Lower leg skin (tissue), 4 donors: ENCODE measurements at regions not wholly inside any gene's neighbourhood (a gene's known extent, or its start where the extent isn't known, plus 50 kb on each side); places are given as distances from the start of the nearest gene placed in this dataset.

Experiments
- DNase-seq, 2 donors: peaks; one replicate each; pipeline ENCODE4 v3.0.0-alpha.2; 2019; ENCODE audit warnings: low spot score in 2 of 2
- H3K4me3 ChIP-seq: fragments of 200-600 bp; sonication (generic); 2 replicates; pipeline ENCODE4 v1.5.1; 2017; ENCODE audit warnings: mild to moderate bottlenecking, low read depth; ENCODE audit not compliant: poor library complexity, severe bottlenecking
- POLR2A ChIP-seq, 2 donors: fragments of 450-650 bp; IDR thresholded peaks; one replicate each; pipeline ENCODE4 v1.6.1; 2016 to 2017; ENCODE audit warnings: antibody characterized with exemption in 2 of 2, mild to moderate bottlenecking in 1 of 2, moderate library complexity in 1 of 2
- WGBS, 2 donors: methylation state at CpG; one replicate each; pipeline ENCODE4 v1.1.5; 2018; 5-methylcytosine and 5-hydroxymethylcytosine counted together
- intact Hi-C: fragments of 100-400 bp; cut with DNase I; formaldehyde crosslinking; loops from one replicate; pipeline ENCODE4 v1.15.0; 2023; ENCODE audit warnings: low total_unique reads
- TF ChIP-seq, protein P1 (sequence below), 3 donors: fragments of 450-650 bp; IDR thresholded peaks; one replicate each; pipeline ENCODE4 v1.5.1; 2016; ENCODE audit warnings: antibody characterized with exemption in 3 of 3, mild to moderate bottlenecking in 3 of 3, moderate library complexity in 2 of 3

DNA sequence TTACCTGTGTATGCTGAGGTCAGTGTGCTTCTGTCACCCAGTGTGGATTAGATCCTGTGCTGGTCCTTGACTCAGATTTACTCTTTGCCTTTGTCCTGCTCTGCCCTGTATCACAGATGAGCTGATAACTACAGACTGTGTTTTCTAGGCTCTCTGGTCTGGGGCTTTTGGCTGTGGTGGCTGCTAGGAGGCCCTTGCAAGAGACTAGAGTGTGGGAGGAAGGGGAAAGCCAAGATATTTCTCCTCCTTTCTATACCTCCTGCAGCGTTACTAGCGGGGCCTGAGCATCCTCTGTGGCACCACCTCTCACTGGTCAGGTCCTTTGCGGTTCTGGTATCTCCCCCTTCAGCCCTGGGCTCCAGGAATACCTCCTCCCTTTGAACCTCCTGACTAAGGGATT is 282.3 kb upstream of the TBC1D5 start:
- DNase-seq = no peak
- 93 to 94% methylated on average over 3 of the region's 3 CpGs for WGBS, 2 donors
- TF ChIP-seq, protein P1, sequence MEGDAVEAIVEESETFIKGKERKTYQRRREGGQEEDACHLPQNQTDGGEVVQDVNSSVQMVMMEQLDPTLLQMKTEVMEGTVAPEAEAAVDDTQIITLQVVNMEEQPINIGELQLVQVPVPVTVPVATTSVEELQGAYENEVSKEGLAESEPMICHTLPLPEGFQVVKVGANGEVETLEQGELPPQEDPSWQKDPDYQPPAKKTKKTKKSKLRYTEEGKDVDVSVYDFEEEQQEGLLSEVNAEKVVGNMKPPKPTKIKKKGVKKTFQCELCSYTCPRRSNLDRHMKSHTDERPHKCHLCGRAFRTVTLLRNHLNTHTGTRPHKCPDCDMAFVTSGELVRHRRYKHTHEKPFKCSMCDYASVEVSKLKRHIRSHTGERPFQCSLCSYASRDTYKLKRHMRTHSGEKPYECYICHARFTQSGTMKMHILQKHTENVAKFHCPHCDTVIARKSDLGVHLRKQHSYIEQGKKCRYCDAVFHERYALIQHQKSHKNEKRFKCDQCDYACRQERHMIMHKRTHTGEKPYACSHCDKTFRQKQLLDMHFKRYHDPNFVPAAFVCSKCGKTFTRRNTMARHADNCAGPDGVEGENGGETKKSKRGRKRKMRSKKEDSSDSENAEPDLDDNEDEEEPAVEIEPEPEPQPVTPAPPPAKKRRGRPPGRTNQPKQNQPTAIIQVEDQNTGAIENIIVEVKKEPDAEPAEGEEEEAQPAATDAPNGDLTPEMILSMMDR (IDR thresholded peaks at IDR 0.05) = no peak
- no peak for TF ChIP-seq POLR2A (IDR thresholded peaks at IDR 0.05)
- intact Hi-C loops = no loop called here
- no peak overlapping the region for H3K4me3 ChIP-seq

DNA sequence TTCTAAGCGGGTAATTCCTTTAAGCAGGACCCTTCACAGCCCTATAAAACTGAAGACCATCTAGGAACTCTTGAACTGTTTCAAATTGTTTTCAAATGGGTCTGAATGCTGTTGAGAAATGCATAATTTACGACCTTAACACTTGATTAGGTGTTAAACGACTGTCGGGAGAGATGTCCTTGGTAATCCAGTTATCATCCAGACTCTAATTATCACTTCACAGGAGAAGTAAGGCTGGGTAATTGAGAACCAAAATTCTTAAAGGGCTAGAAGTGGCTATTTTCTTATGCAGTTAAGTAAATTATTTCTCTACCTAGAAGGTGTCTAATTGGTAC is 276.7 kb upstream of the TBC1D5 start:
- H3K4me3 ChIP-seq = no peak overlapping the region
- WGBS, 2 donors = 26 to 28% methylated on average over 4 of the region's 4 CpGs
- no peak for DNase-seq
- TF ChIP-seq POLR2A (IDR thresholded peaks at IDR 0.05) = no peak
- TF ChIP-seq, protein P1 (IDR thresholded peaks at IDR 0.05) = no peak
- intact Hi-C loops = no loop called here

DNA sequence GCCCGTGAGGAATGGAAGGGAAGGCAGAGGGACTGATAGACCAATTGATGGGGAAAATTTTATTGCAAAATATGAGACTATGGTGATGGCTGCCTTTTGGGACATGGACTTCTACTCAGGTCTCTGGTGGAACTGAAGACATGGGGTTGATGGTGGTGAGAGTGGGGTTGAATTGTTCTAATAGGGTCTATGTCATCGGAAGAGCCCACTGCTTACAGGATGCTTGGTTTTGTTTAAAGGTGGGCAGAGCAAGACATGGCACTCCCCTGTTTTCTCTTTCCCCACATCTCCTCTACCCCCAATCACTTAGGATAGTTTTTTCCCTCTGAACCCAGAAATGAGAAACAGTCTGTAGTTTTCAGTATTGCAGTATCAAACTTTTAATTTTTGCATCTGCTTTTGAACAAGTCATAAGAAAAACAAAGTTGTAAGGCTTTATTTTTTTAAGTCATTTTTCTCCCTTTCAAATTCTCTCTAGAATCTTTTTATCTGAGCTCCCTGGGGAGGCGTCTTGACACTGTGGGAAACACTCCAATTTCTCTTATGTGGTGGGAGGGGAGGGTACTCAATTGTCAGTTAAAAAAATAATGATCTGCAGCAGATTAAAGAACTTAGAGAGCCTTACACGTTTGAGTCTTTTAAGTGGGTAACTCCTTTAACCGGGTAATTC is 276.2 kb upstream of the TBC1D5 start:
- no peak overlapping the region for H3K4me3 ChIP-seq
- intact Hi-C loops = no loop called here
- TF ChIP-seq, protein P1 (IDR thresholded peaks at IDR 0.05) = no peak
- TF ChIP-seq POLR2A (IDR thresholded peaks at IDR 0.05) = no peak
- DNase-seq = no peak
- WGBS, 2 donors = 44% methylated on average over 5 of the region's 5 CpGs

DNA sequence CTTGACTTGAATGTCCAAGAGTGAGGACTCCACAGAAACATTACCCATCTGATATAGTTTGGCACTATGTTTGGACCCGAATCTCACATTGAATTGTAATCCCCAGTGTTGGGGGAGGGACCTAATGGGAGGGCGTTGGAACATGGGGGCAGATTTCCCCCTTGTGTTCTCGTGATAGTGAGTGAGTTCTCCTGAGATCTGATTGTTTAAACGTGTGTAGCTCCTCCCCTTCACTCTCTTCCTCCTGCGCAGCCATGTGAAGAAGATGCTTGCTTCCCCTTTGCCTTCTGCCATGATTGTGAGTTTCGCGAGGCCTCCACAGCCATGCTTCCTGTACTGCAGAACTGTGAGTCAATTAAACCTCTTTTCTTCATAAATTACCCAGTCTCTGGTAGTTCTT is 273.9 kb upstream of the TBC1D5 start:
- intact Hi-C loops = no loop called here
- WGBS, 2 donors = 89% methylated on average over 7 of the region's 7 CpGs
- no peak for DNase-seq
- TF ChIP-seq, protein P1 (IDR thresholded peaks at IDR 0.05) = no peak
- TF ChIP-seq POLR2A (IDR thresholded peaks at IDR 0.05) = no peak
- H3K4me3 ChIP-seq = no peak overlapping the region

DNA sequence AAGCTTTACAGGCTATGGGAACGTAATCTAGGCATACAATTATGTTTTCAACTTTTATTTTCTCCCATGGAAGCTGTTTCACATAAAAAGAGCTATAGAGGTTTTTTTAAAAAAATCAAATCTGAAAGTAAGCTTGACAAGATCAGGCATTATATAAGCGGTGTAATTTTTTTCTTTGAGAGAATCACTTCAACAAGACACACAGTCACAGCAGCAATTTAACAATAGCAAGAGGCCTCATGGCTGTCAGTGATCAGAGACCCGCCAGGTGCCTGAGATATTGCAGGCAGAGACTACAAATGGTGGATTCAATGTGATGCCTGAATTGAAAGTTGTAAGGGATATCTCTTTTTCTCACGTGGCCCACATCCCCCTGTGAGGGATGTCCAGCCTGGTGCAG is 270.5 kb upstream of the TBC1D5 start:
- TF ChIP-seq, protein P1 (IDR thresholded peaks at IDR 0.05) = no peak
- no peak for TF ChIP-seq POLR2A (IDR thresholded peaks at IDR 0.05)
- intact Hi-C loops = no loop called here

DNA sequence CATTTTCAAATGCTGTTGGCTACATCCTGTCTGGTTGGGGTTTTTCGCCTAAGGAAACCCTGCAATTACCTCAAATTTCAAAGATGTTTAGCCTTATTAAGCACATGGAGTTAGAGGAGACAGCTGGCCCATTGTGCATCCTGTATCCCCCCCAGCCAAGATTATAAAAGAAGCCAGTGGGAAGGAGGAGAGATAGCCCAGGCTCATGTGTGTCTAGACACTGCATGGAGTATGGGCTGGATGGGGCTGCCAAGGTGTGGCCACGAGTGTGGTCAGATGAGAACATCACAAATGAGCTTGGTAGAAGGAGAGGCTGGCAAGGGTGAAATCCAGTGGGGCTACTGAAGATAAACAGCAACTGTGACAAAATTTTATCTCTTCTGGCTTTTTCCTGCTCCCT is 270.0 kb upstream of the TBC1D5 start:
- no peak for TF ChIP-seq POLR2A (IDR thresholded peaks at IDR 0.05)
- TF ChIP-seq, protein P1 (IDR thresholded peaks at IDR 0.05) = no peak
- 64 to 72% methylated on average over 2 of the region's 2 CpGs for WGBS, 2 donors
- DNase-seq = no peak
- intact Hi-C loops = no loop called here
- no peak overlapping the region for H3K4me3 ChIP-seq

More for the DNA sequence above, 270.5 kb upstream of the TBC1D5 start:
- no peak for DNase-seq
- 82 to 86% methylated on average over 4 of the region's 4 CpGs for WGBS, 2 donors
- H3K4me3 ChIP-seq = no peak overlapping the region
